H9 (cell line): ENCODE measurements at regions not wholly inside any gene's neighbourhood (a gene's known extent, or its start where the extent isn't known, plus 50 kb on each side); places are given as distances from the start of the nearest gene placed in this dataset.

Experiments used
- DNase-seq: peaks from one replicate; pipeline ENCODE4 v3.0.0-alpha.2; 2017
- H2AFZ ChIP-seq: one replicate; pipeline ENCODE4 v1.6.1; 2013; ENCODE audit warnings: mild to moderate bottlenecking, low read length, control low read depth, moderate library complexity
- H2AK5ac ChIP-seq: 2 replicates; pipeline ENCODE4 v1.6.1; 2013; ENCODE audit warnings: low read length, control low read depth, mixed read lengths; ENCODE audit not compliant: insufficient read length
- H2BK120ac ChIP-seq: one replicate; pipeline ENCODE4 v1.6.1; 2013; ENCODE audit warnings: low read depth, mild to moderate bottlenecking, low read length, control low read depth, inconsistent platforms; ENCODE audit not compliant: poor library complexity, severe bottlenecking
- H2BK12ac ChIP-seq: 2 replicates; pipeline ENCODE4 v1.6.1; 2013; ENCODE audit warnings: low read length, control low read depth, mixed read lengths, low read depth; ENCODE audit not compliant: insufficient read length
- H2BK15ac ChIP-seq: 2 replicates; pipeline ENCODE4 v1.6.1; 2013; ENCODE audit warnings: low read depth, low read length, control low read depth
- H2BK20ac ChIP-seq: one replicate; pipeline ENCODE4 v1.6.1; 2013; ENCODE audit warnings: low read depth, mild to moderate bottlenecking, low read length, control low read depth, inconsistent platforms; ENCODE audit not compliant: poor library complexity, severe bottlenecking
- H2BK5ac ChIP-seq: 2 replicates; pipeline ENCODE4 v1.6.1; 2013; ENCODE audit warnings: low read length, control low read depth, mixed read lengths; ENCODE audit not compliant: insufficient read length
- H3K14ac ChIP-seq: 2 replicates; pipeline ENCODE4 v1.6.1; 2013; ENCODE audit warnings: low read length, control low read depth; ENCODE audit not compliant: insufficient read depth
- H3K18ac ChIP-seq: 2 replicates; pipeline ENCODE4 v1.6.1; 2013; ENCODE audit warnings: low read depth, mild to moderate bottlenecking, mixed read lengths, low read length, control low read depth; ENCODE audit not compliant: insufficient read length
- H3K23ac ChIP-seq: 2 replicates; pipeline ENCODE4 v1.6.1; 2013; ENCODE audit warnings: low read length, control low read depth, mixed read lengths, low read depth; ENCODE audit not compliant: insufficient read length
- H3K23me2 ChIP-seq: 2 replicates; pipeline ENCODE4 v1.6.1; 2013; ENCODE audit warnings: low read depth, mild to moderate bottlenecking, mixed read lengths, low read length, control low read depth; ENCODE audit not compliant: insufficient read length, poor library complexity, severe bottlenecking
- H3K27ac ChIP-seq: 2 replicates; pipeline ENCODE4 v1.5.1; 2013; ENCODE audit warnings: low read length, control low read depth, mixed read lengths, low read depth; ENCODE audit not compliant: insufficient read length
- H3K27me3 ChIP-seq: 2 replicates; pipeline ENCODE4 v1.6.1; 2013; ENCODE audit warnings: low read length, control low read depth, inconsistent platforms; ENCODE audit not compliant: insufficient read depth
- H3K4ac ChIP-seq: 2 replicates; pipeline ENCODE4 v1.6.1; 2013; ENCODE audit warnings: low read depth, mild to moderate bottlenecking, control low read depth, inconsistent platforms, low read length, moderate library complexity
- H3K4me1 ChIP-seq: 2 replicates; pipeline ENCODE4 v1.6.1; 2013; ENCODE audit warnings: low read length, control low read depth, inconsistent platforms; ENCODE audit not compliant: insufficient read depth
- H3K4me2 ChIP-seq: 2 replicates; pipeline ENCODE4 v1.6.1; 2013; ENCODE audit warnings: low read length, control low read depth, mixed read lengths; ENCODE audit not compliant: insufficient read length, insufficient read depth
- H3K56ac ChIP-seq: 2 replicates; pipeline ENCODE4 v1.6.1; 2013; ENCODE audit warnings: low read depth, mild to moderate bottlenecking, mixed read lengths, low read length, control low read depth; ENCODE audit not compliant: insufficient read length
- H3K79me1 ChIP-seq: 2 replicates; pipeline ENCODE4 v1.6.1; 2013; ENCODE audit warnings: low read depth, mild to moderate bottlenecking, moderate library complexity, low read length, control low read depth, inconsistent platforms; ENCODE audit not compliant: insufficient read depth, poor library complexity, severe bottlenecking
- H3K79me2 ChIP-seq: 2 replicates; pipeline ENCODE4 v1.6.1; 2013; ENCODE audit warnings: low read length, control low read depth, inconsistent platforms; ENCODE audit not compliant: insufficient read depth
- H3K9ac ChIP-seq: 2 replicates; pipeline ENCODE4 v1.6.1; 2013; ENCODE audit warnings: low read length, control low read depth, mixed read lengths; ENCODE audit not compliant: insufficient read length; ENCODE audit errors: extremely low read depth
- H3K9me3 ChIP-seq: one replicate; pipeline ENCODE4 v1.6.1; 2013; ENCODE audit warnings: low read depth, low read length, inconsistent platforms; ENCODE audit not compliant: control insufficient read depth
- H3T11ph ChIP-seq: one replicate; pipeline ENCODE4 v1.6.1; 2013; ENCODE audit warnings: mild to moderate bottlenecking, low read length, control low read depth, inconsistent platforms
- H4K20me1 ChIP-seq: one replicate; pipeline ENCODE4 v1.6.1; 2013; ENCODE audit not compliant: control insufficient read depth, insufficient read length, insufficient read depth
- H4K5ac ChIP-seq: 2 replicates; pipeline ENCODE4 v1.6.1; 2013; ENCODE audit warnings: low read depth, mild to moderate bottlenecking, mixed read lengths, low read length, control low read depth; ENCODE audit not compliant: insufficient read length
- H4K8ac ChIP-seq: replicated peaks from 2 replicates; pipeline ENCODE4 v1.6.1; 2013; ENCODE audit warnings: low read length, control low read depth, mixed read lengths, low read depth; ENCODE audit not compliant: insufficient read length
- H4K91ac ChIP-seq: 2 replicates; pipeline ENCODE4 v1.6.1; 2013; ENCODE audit warnings: low read depth, mild to moderate bottlenecking, moderate library complexity, mixed read lengths, low read length, control low read depth; ENCODE audit not compliant: insufficient read length
- H3K27ac Mint-ChIP-seq, 3 experiments: 2 replicates in 2 of 3; 3 replicates in 1 of 3; pipeline ENCODE4 v1.8.0; 2020 to 2021; ENCODE audit warnings: mixed read lengths in 3 of 3, mild to moderate bottlenecking in 1 of 3, moderate library complexity in 1 of 3
- H3K27me3 Mint-ChIP-seq: 2 replicates; pipeline ENCODE4 v1.8.0; 2021; ENCODE audit warnings: low read depth, mild to moderate bottlenecking, moderate library complexity, mixed read lengths
- H3K36me3 Mint-ChIP-seq, 3 experiments: 2 replicates in 2 of 3; 3 replicates in 1 of 3; pipeline ENCODE4 v1.8.0; 2020 to 2021; ENCODE audit warnings: low read depth in 3 of 3, mixed read lengths in 3 of 3; ENCODE audit not compliant: insufficient read depth in 1 of 3
- H3K4me1 Mint-ChIP-seq, 2 experiments: 2 replicates each; pipeline ENCODE4 v1.8.0; 2020; ENCODE audit warnings: mixed read lengths in 2 of 2
- H3K4me3 Mint-ChIP-seq, 2 experiments: 2 replicates in 1 of 2; 3 replicates in 1 of 2; pipeline ENCODE4 v1.8.0; 2020 to 2021; ENCODE audit warnings: mild to moderate bottlenecking in 2 of 2, mixed read lengths in 2 of 2, moderate library complexity in 1 of 2
- H3K9me3 Mint-ChIP-seq, 2 experiments: 2 replicates in 1 of 2; 3 replicates in 1 of 2; pipeline ENCODE4 v1.8.0; 2020; ENCODE audit warnings: mild to moderate bottlenecking in 2 of 2, mixed read lengths in 2 of 2, moderate library complexity in 1 of 2
- whole genome bisulfite sequencing: extraction: QIAGEN DNeasy Blood & Tissue Kit; methylation state at CpG from one replicate; pipeline ENCODE4 v1.1.7; 2013; ENCODE audit warnings: missing lambda C conversion rate, low lambda C conversion rate, mixed read lengths; ENCODE audit not compliant: insufficient read length; ENCODE audit errors: extremely low coverage; 5-methylcytosine and 5-hydroxymethylcytosine counted together
- TF ChIP-seq, protein P1 (sequence below): fragments of 200-600 bp; sonication (generic); conservative IDR thresholded peaks from 3 replicates; pipeline ENCODE4 v1.8.0; 2021; ENCODE audit warnings: antibody characterized with exemption, mild to moderate bottlenecking

DNA sequence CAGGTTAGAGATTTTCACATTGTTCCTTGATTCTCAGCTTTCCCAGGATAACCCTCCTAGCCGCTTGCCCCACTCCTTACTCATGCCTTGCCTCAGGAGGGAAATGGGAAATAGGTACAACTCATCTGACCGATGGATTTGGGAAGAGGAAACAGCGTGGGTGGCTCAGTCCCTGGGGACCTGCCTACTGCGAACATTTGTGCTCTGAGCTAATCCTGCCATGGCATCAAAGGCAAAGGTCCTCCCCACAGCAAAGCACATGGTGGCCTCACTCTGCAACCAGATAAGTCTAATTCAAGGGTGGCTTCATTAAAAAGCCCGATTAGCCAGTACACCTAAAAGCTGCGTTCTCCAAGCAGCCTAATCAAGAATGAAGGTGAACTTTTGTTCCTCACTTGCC, 82.4 kb upstream of the ADRA1B start:
- Histone ChIP-seq H3K4ac (no peak overlapping the region), H3K79me1 (no peaks in the 10 kb centered on the region), H2BK12ac (no peak overlapping the region), H3K23ac (no peak overlapping the region), H4K91ac (no peak overlapping the region), H2BK5ac (no peak overlapping the region), H3K27me3 (no peaks in the 10 kb centered on the region), H4K5ac (no peak overlapping the region), H3K9me3 (no peaks in the 10 kb centered on the region), H3K4me2 (no peak overlapping the region), H3K14ac (no peak overlapping the region), H3K4me1 (no peaks in the 10 kb centered on the region), H3K79me2 (no peaks in the 10 kb centered on the region), H3K18ac (no peak overlapping the region), H3K56ac (no peak overlapping the region), H2AK5ac (no peak overlapping the region), H4K20me1 (no peaks in the 10 kb centered on the region), H4K8ac (no peak overlapping the region), H3K23me2 (no peaks in the 10 kb centered on the region), H2BK120ac (no peak overlapping the region), H2AFZ (no peak overlapping the region), H3K9ac (no peak overlapping the region), H2BK20ac (no peak overlapping the region), H3K27ac (no peak overlapping the region), H2BK15ac (no peak overlapping the region), H3T11ph (no peak overlapping the region)
- Mint-ChIP-seq H3K4me3 (no peak overlapping the region), H3K27me3 (peaks cover 4% of the 10 kb centered on the region; the same call in 1 of the 2 replicates), H3K9me3 (no peaks in the 10 kb centered on the region), H3K4me1 (no peaks in the 10 kb centered on the region), H3K27ac (no peak overlapping the region), H3K36me3 (no peaks in the 10 kb centered on the region)
- no CpG with 5 or more reads among the region's 6 CpGs for WGBS
- TF ChIP-seq, protein P1, sequence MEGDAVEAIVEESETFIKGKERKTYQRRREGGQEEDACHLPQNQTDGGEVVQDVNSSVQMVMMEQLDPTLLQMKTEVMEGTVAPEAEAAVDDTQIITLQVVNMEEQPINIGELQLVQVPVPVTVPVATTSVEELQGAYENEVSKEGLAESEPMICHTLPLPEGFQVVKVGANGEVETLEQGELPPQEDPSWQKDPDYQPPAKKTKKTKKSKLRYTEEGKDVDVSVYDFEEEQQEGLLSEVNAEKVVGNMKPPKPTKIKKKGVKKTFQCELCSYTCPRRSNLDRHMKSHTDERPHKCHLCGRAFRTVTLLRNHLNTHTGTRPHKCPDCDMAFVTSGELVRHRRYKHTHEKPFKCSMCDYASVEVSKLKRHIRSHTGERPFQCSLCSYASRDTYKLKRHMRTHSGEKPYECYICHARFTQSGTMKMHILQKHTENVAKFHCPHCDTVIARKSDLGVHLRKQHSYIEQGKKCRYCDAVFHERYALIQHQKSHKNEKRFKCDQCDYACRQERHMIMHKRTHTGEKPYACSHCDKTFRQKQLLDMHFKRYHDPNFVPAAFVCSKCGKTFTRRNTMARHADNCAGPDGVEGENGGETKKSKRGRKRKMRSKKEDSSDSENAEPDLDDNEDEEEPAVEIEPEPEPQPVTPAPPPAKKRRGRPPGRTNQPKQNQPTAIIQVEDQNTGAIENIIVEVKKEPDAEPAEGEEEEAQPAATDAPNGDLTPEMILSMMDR: no peak
- DNase-seq: no peak
